ENCODE measurements at regions not wholly inside any gene's neighbourhood (a gene's known extent, or its start where the extent isn't known, plus 50 kb on each side); places are given as distances from the start of the nearest gene placed in this dataset.
A peak's percentile ranks its signal among the peaks of the same experiment; 100 is the strongest.
"Not testable (repeated sequence)": the region's sequence is repeated elsewhere in the genome, so short reads cannot be mapped to it uniquely, and the experiment has no call there.

DNA sequence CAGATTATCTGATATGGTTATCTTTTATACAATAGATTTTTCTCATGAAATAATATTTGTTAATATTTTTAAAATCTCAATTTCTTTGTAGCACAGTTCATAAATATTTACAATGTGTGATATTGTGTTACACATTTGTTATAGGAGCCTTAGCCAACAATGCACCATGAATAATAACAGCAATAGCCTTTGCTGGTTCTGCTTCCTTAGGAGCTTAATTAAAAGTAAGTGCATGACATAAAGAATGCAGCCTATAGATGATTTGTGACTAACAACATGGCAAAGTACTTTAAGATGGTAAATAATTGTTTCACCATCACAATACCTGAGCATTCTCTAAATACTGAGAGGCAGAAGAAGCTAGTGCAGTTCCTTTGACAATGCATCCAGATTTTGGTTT lies 156.3 kb upstream of the RASSF8 start:
- Histone ChIP-seq H3K4me1 (ENCODE audit: insufficient read depth, low read length) (no peaks in the 10 kb centered on the region), H3K27ac (ENCODE audit: low read depth, low read length) (no peak overlapping the region), H3K9me3 (ENCODE audit: control insufficient read depth in 1 of 2, low read length in 2 of 2) (no peaks in the 10 kb centered on the region), H3K27me3 (ENCODE audit: insufficient read depth, low read length) (no peaks in the 10 kb centered on the region), H3K4me3 (ENCODE audit: low read length in 2 of 2) (no peak overlapping the region), H3K36me3 (ENCODE audit: insufficient read depth, low read length) (no peaks in the 10 kb centered on the region)
- Mint-ChIP-seq H3K4me3 (no peak overlapping the region), H3K4me1 (peaks cover 0 to 12% (median 0%) of the 10 kb centered on the region in 4 donors), H3K27ac (no peak overlapping the region), H3K9me3 (peaks cover 0 to 3% (median 0%) of the 10 kb centered on the region in 8 donors), H3K27me3 (no peaks in the 10 kb centered on the region), H3K36me3 (no peaks in the 10 kb centered on the region)
- DNase-seq, result no peak
- intact Hi-C loops (cut with micrococcal nuclease), result no loop called here
- ChIA-PET CTCF (ENCODE audit: partially characterized antibody) (no interaction called here), POLR2A (ENCODE audit: partially characterized antibody) (no interaction called here)

DNA sequence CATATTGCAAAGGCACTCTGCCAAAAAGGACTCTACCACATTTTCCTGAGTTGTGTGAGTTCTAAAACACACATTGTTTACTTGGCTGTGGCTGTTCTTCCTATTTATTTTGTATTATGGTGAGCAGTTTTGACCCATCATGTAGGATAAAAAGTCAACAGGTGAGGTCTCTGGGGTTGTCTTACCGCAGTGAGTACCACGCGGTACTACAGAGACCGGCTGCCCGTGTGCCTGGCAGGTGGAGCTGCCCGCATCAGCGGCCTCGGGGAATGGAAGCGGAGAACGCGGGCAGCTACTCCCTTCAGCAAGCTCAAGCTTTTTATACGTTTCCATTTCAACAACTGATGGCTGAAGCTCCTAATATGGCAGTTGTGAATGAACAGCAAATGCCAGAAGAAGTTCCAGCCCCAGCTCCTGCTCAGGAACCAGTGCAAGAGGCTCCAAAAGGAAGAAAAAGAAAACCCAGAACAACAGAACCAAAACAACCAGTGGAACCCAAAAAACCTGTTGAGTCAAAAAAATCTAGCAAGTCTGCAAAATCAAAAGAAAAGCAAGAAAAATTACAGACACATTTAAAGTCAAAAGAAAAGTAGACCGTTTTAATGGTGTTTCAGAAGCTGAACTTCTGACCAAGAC lies 155.3 kb upstream of the RASSF8 start:
- H3K36me3 Mint-ChIP-seq; intact Hi-C loops (cut with micrococcal nuclease); CTCF ChIA-PET (ENCODE audit: partially characterized antibody): not testable (repeated sequence)

DNA sequence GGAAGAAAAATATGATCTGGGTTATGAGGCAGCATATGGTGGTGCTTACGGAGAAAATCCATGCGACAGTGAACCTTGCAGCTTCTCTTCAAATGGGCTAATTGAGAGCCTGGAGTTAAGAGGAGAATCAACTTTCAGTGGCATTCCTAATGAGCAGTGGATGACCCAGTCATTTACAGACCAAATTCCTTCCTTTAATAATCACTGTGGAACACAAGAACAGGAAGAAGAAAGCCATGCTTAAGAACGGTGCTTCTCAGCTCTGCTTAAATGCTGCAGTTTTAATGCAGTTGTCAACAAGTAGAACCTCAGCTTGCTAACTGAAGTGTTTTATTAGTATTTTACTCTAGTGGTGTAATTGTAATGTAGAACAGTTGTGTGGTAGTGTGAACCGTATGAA lies 154.2 kb upstream of the RASSF8 start:
- H3K27ac Mint-ChIP-seq; H3K27ac ChIP-seq (ENCODE audit: low read depth, low read length); DNase-seq; H3K36me3 Mint-ChIP-seq; H3K4me1 ChIP-seq (ENCODE audit: insufficient read depth, low read length); intact Hi-C loops (cut with micrococcal nuclease); POLR2A ChIA-PET (ENCODE audit: partially characterized antibody); H3K27me3 Mint-ChIP-seq; CTCF ChIA-PET (ENCODE audit: partially characterized antibody); H3K36me3 ChIP-seq (ENCODE audit: insufficient read depth, low read length); H3K27me3 ChIP-seq (ENCODE audit: insufficient read depth, low read length); H3K9me3 ChIP-seq (ENCODE audit: control insufficient read depth in 1 of 2, low read length in 2 of 2); H3K4me3 ChIP-seq (ENCODE audit: low read length in 2 of 2); H3K4me3 Mint-ChIP-seq: not testable (repeated sequence)
- Mint-ChIP-seq H3K9me3 (peaks cover 0 to 14% (median 3%) of the 10 kb centered on the region in 8 donors), H3K4me1 (peaks cover 0 to 12% (median 0%) of the 10 kb centered on the region in 4 donors)

More for the DNA sequence above, 155.3 kb upstream of the RASSF8 start:
- H3K36me3 ChIP-seq (ENCODE audit: insufficient read depth, low read length); POLR2A ChIA-PET (ENCODE audit: partially characterized antibody); H3K27ac ChIP-seq (ENCODE audit: low read depth, low read length); H3K27me3 ChIP-seq (ENCODE audit: insufficient read depth, low read length); H3K27ac Mint-ChIP-seq; H3K4me1 ChIP-seq (ENCODE audit: insufficient read depth, low read length); H3K9me3 ChIP-seq (ENCODE audit: control insufficient read depth in 1 of 2, low read length in 2 of 2); DNase-seq; H3K27me3 Mint-ChIP-seq; H3K4me3 Mint-ChIP-seq; H3K9me3 Mint-ChIP-seq; H3K4me3 ChIP-seq (ENCODE audit: low read length in 2 of 2): not testable (repeated sequence)
- H3K4me1 Mint-ChIP-seq, result peaks cover 0 to 12% (median 0%) of the 10 kb centered on the region in 4 donors

DNA sequence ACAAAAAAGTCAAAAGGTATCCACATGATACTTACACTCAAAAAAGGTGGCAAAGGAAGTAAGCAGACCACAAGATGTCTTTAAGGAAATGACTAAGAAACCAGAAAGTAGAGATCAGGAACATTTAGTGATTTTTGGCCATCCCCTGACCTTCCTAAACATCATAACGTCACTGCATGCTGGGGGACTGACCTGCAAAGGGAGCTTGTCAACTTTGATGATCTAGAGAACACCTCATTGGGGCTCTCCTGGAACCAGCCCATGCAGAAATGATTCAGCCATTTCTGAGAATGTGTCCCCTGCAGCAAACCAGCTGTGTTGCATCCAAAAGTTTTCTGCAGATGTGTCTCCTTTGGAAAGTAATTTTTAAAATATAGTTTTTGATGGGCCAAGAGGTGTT lies 152.2 kb upstream of the RASSF8 start:
- H3K4me1 ChIP-seq (ENCODE audit: insufficient read depth, low read length), result no peaks in the 10 kb centered on the region
- no peaks in the 10 kb centered on the region for H3K9me3 ChIP-seq (ENCODE audit: control insufficient read depth in 1 of 2, low read length in 2 of 2)
- Mint-ChIP-seq H3K4me1 (peaks cover 0 to 8% (median 0%) of the 10 kb centered on the region in 4 donors), H3K4me3 (no peak overlapping the region), H3K36me3 (no peaks in the 10 kb centered on the region), H3K27ac (peak overlapping the region in 1 of 7 donors; percentile 47), H3K27me3 (no peaks in the 10 kb centered on the region), H3K9me3 (peaks cover 0 to 15% (median 2%) of the 10 kb centered on the region in 8 donors)
- H3K36me3 ChIP-seq (ENCODE audit: insufficient read depth, low read length), result no peaks in the 10 kb centered on the region
- H3K4me3 ChIP-seq (ENCODE audit: low read length in 2 of 2), result no peak overlapping the region
- H3K27ac ChIP-seq (ENCODE audit: low read depth, low read length), result no peak overlapping the region
- intact Hi-C loops (cut with micrococcal nuclease), result no loop called here
- no peaks in the 10 kb centered on the region for H3K27me3 ChIP-seq (ENCODE audit: insufficient read depth, low read length)
- no peak for DNase-seq
- CTCF ChIA-PET (ENCODE audit: partially characterized antibody), result no interaction called here
- POLR2A ChIA-PET (ENCODE audit: partially characterized antibody), result no interaction called here

DNA sequence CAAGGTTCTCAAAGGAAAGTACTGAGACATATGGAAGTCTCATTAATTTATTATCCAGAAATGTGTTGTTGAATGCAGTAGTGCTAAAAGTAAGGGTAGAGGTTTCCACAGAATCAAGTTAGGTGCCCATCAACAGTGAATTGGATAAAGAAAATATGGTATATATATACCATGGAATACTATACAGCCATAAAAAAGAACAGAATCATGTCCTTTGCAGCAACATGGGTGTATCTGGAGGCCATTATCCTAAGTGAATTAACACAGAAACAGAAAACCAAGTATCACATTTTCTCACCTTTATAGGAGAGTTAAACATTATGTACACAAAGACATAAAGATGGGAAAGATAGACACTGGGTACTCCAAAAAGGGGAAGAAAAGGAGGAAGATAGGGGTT lies 149.9 kb upstream of the RASSF8 start:
- Histone ChIP-seq H3K27me3 (ENCODE audit: insufficient read depth, low read length) (no peaks in the 10 kb centered on the region), H3K27ac (ENCODE audit: low read depth, low read length) (no peak overlapping the region), H3K4me1 (ENCODE audit: insufficient read depth, low read length) (no peaks in the 10 kb centered on the region), H3K9me3 (ENCODE audit: control insufficient read depth in 1 of 2, low read length in 2 of 2) (no peaks in the 10 kb centered on the region), H3K36me3 (ENCODE audit: insufficient read depth, low read length) (no peaks in the 10 kb centered on the region), H3K4me3 (ENCODE audit: low read length in 2 of 2) (no peak overlapping the region)
- H3K4me3 Mint-ChIP-seq, result no peak overlapping the region
- POLR2A ChIA-PET (ENCODE audit: partially characterized antibody), result no interaction called here
- H3K27ac Mint-ChIP-seq, result no peak overlapping the region
- intact Hi-C loops (cut with micrococcal nuclease), result no loop called here
- CTCF ChIA-PET (ENCODE audit: partially characterized antibody), result no interaction called here
- no peaks in the 10 kb centered on the region for H3K27me3 Mint-ChIP-seq
- no peak for DNase-seq
- peaks cover 0 to 15% (median 2%) of the 10 kb centered on the region in 8 donors for H3K9me3 Mint-ChIP-seq
- H3K36me3 Mint-ChIP-seq, result no peaks in the 10 kb centered on the region
- H3K4me1 Mint-ChIP-seq, result peaks cover 0 to 8% (median 0%) of the 10 kb centered on the region in 4 donors

DNA sequence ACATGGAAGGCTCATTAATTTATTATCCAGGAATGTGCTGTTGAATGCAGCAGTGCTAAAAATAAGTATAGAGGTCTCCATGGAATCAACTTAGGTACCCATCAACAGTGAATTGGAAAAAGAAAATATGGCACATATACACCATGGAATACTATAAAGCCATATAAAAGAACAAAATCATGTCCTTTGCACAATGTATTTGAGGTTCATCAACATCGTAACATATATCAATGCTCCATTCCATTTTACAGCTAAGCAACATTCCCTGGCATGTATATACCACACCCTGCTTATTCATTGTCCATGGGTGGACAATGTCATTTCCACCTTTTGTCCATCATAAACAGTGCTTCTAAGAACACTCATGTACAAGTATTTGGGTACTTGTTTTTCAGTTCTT lies 147.8 kb upstream of the RASSF8 start:
- H3K4me1 ChIP-seq (ENCODE audit: insufficient read depth, low read length), result no peaks in the 10 kb centered on the region

DNA sequence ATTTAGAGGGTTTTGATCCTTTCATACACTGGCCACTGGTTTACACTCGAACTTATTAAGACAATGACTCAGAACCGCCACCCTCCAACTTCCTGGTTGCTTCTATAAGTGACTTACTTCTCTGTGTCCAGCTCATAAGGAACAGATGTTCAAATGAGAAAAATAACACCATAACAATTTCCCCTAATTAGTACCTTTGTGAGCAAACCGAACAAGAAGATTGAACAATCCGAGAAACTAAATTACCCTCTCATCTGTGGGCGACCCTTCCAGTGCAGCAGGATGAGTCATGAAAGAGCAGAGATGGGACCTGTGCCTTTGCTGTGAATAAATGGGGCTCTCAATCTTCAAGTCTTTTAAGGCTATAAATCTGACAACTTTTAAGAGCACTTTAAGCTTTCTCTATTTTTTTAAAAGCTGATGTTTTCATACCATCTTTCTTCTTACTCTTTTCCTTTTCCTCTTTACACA lies 146.8 kb upstream of the RASSF8 start:
- POLR2A ChIA-PET (ENCODE audit: partially characterized antibody), result no interaction called here
- Histone ChIP-seq H3K27ac (ENCODE audit: low read depth, low read length) (no peak overlapping the region), H3K9me3 (ENCODE audit: control insufficient read depth in 1 of 2, low read length in 2 of 2) (no peaks in the 10 kb centered on the region), H3K36me3 (ENCODE audit: insufficient read depth, low read length) (no peaks in the 10 kb centered on the region), H3K27me3 (ENCODE audit: insufficient read depth, low read length) (no peaks in the 10 kb centered on the region), H3K4me3 (ENCODE audit: low read length in 2 of 2) (no peak overlapping the region), H3K4me1 (ENCODE audit: insufficient read depth, low read length) (no peaks in the 10 kb centered on the region)
- intact Hi-C loops (cut with micrococcal nuclease), result no loop called here
- H3K4me3 Mint-ChIP-seq, result no peak overlapping the region
- CTCF ChIA-PET (ENCODE audit: partially characterized antibody), result no interaction called here
- peaks cover 0 to 15% (median 2%) of the 10 kb centered on the region in 8 donors for H3K9me3 Mint-ChIP-seq
- H3K36me3 Mint-ChIP-seq, result no peaks in the 10 kb centered on the region
- peaks cover 0 to 3% (median 0%) of the 10 kb centered on the region in 4 donors for H3K4me1 Mint-ChIP-seq
- H3K27ac Mint-ChIP-seq, result no peak overlapping the region
- no peak for DNase-seq
- H3K27me3 Mint-ChIP-seq, result no peaks in the 10 kb centered on the region

More for the DNA sequence above, 147.8 kb upstream of the RASSF8 start:
- Histone ChIP-seq H3K27me3 (ENCODE audit: insufficient read depth, low read length) (no peaks in the 10 kb centered on the region), H3K27ac (ENCODE audit: low read depth, low read length) (no peak overlapping the region), H3K9me3 (ENCODE audit: control insufficient read depth in 1 of 2, low read length in 2 of 2) (no peaks in the 10 kb centered on the region), H3K4me3 (ENCODE audit: low read length in 2 of 2) (no peak overlapping the region), H3K36me3 (ENCODE audit: insufficient read depth, low read length) (no peaks in the 10 kb centered on the region)
- no peak for DNase-seq
- Mint-ChIP-seq H3K27me3 (no peaks in the 10 kb centered on the region), H3K4me1 (peaks cover 0 to 6% (median 0%) of the 10 kb centered on the region in 4 donors), H3K27ac (no peak overlapping the region), H3K4me3 (no peak overlapping the region), H3K9me3 (peaks cover 0 to 15% (median 2%) of the 10 kb centered on the region in 8 donors), H3K36me3 (no peaks in the 10 kb centered on the region)
- POLR2A ChIA-PET (ENCODE audit: partially characterized antibody), result no interaction called here
- intact Hi-C loops (cut with micrococcal nuclease), result no loop called here
- CTCF ChIA-PET (ENCODE audit: partially characterized antibody), result no interaction called here
